Fibroblast of the conjunctiva (primary cell): ENCODE measurements at regions not wholly inside any gene's neighbourhood (a gene's known extent, or its start where the extent isn't known, plus 50 kb on each side); places are given as distances from the start of the nearest gene placed in this dataset.

Experiments used
- DNase-seq: peaks from one replicate; pipeline ENCODE4 v3.0.0-alpha.2; 2010; ENCODE audit warnings: low read depth

- DNase-seq = no peak
Observed at GRCh38 chr4:20598626-20599025, 101.6 kb upstream of the PACRGL start.

GRCh38 chr4:20603671-20604313 lies 96.5 kb upstream of the PACRGL start:
- DNase-seq = peak; percentile 22

DNA sequence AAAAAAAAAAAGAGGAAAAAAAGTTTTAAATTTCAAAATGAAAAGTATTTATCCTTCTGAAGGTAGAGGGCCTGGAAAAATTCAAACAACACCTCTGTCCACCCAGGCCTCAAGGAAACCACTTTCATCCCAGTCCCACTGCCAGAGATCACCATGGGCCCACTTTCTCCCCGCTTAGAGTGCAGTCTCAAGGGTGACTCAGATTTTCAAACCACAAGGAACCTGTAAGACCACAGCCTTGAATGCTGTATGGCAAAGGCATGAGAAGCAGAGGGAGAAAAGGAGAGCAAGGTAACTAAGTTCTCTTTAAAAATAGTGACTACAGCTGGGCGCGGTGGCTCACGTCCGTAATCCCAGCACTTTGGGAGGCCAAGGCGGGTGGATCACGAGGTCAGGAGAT lies 87.9 kb upstream of the PACRGL start:
- no peak for DNase-seq

DNA sequence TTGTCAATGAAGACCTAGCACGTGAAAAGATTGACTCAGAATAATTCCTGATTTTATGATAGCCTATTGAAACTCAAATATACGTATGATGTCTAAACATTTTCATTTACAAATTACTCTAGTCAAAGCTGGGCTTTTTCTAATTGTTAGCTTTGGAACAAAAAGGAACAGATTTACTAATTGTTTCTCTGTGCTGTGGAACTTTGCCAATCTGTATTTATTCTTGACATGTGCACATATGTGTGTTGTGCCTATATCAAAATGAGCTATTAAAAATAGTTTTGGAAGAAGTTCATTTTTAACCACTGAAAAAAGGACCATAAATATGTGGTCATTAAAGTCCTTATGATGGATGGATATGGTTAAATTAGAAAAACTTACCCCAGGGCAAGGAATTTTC lies 85.4 kb upstream of the PACRGL start:
- DNase-seq = no peak

DNA sequence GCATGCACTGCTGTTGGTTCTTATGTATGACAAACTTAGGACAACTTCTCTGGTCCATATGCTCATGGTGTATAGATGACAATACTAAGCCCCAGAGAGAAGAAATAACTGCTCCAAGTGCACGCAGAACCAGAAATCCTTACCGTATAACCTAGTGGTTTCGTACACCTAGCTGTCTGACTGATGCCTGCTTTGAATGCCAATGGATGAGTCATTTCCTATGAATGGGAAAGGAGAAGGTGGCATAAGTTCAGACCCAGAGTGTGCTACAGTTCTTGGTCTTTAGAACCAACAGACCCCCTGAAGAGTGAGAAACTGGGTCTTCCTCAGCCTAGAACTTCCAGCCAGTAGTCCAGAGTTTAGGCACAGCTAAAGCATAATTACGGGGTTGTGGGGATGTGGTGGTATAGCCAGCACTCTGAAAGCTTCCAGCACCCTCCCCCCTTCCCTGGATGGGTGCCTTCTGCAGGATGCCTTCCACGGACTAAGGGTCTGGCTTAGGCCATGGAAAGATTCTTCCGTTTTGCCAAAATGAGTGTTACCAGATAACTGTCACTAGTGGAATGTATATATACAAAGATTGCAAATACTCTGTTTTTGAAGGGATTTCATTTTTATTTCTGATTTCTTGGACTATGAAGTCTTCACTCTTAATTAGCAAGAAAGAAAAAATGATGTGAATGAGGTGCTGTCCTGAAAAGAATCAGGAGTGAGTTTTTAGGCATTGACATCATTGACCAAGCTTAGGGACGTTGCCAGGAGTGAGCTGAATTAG lies 84.6 kb upstream of the PACRGL start:
- DNase-seq = no peak

- DNase-seq = no peak
Observed at GRCh38 chr4:20616313-20616712, 83.9 kb upstream of the PACRGL start.

DNA sequence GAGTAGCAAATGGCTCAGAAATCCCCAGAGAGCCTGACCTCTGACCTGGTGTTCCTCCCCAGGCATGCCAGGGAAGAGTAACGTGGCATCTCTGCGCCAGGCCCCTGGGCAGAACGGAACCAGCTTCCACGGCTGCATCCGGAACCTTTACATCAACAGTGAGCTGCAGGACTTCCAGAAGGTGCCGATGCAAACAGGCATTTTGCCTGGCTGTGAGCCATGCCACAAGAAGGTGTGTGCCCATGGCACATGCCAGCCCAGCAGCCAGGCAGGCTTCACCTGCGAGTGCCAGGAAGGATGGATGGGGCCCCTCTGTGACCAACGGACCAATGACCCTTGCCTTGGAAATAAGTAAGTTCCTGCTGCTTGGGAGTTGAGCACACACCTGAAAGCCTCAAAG lies 83.4 kb upstream of the PACRGL start:
- no peak for DNase-seq

GRCh38 chr4:20617678-20618396 lies 82.4 kb upstream of the PACRGL start:
- no peak for DNase-seq

DNA sequence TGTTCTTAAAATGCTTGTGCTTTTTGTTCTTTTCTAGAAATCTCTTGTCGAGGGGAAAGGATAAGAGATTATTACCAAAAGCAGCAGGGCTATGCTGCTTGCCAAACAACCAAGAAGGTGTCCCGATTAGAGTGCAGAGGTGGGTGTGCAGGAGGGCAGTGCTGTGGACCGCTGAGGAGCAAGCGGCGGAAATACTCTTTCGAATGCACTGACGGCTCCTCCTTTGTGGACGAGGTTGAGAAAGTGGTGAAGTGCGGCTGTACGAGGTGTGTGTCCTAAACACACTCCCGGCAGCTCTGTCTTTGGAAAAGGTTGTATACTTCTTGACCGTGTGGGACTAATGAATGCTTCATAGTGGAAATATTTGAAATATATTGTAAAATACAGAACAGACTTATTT lies 81.5 kb upstream of the PACRGL start:
- no peak for DNase-seq

- no peak for DNase-seq
Observed at GRCh38 chr4:20621476-20621875, 78.8 kb upstream of the PACRGL start.

- DNase-seq = no peak
Observed at GRCh38 chr4:20622701-20623100, 77.6 kb upstream of the PACRGL start.

DNA sequence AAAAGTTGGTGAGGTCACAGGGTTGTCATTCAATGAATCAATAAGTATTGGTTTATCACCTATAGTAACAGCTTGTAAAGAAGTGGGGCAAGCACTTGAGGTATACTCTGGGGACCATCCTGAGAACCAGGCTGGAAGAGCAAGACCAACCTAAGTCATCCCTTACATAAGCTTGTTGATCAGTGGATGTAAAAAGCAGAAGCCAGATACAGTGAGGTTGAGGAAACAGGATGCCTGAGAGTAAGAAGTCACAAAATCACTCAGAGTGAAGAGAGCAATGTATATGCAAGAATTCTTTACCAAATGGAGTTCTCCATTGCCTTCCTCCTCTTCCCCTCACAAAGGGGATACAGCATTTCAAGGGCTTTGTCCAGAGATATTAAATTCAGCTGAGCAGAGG lies 76.3 kb upstream of the PACRGL start:
- DNase-seq = no peak

DNA sequence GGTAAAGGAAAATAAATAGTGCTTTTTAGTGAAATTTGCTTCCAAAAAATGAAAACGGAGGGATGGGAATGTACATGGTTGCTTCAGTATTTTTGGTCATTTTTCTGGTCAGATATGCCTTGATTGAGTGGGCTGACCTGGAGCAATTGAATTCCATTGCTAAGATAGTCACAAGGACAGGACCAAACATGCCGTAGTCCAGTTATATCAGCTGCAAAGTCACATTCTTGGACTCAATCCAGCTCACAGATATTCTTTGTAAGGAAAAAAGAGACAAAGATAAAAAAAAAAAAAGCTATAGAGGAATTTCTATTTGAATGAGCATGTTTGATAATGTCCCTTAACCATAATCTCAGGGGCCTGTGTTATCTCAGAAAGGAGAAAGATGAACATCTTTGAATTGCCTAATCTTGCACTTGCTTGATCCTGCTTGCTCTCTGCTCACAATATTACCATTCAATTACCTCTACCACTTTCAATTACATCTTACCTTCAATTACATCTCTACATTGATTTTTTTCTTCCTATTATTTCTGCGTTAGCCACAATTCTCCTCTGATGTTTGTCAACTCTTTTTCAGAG lies 75.4 kb upstream of the PACRGL start:
- no peak for DNase-seq

DNA sequence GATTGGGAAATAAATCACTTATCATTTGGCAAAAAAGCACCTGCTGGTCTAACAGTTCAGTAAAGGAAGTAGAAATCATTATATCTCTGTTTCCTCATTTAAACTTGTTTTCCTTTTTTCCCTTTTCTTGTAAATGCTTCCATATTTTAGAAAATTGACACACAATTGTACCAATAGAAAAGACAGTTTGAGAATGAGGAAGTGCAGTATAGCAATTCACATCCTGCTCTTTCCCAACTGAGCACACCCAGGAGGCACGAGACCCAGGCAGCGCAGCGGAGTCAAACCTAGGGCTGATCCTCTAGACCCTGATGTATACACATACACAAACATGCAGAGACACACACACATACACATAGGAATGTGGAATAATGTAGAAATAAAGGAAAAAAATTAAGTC lies 74.8 kb upstream of the PACRGL start:
- DNase-seq = no peak

- no peak for DNase-seq
Observed at GRCh38 chr4:20626326-20627005, 73.8 kb upstream of the PACRGL start.

GRCh38 chr4:20627866-20628265 lies 72.4 kb upstream of the PACRGL start:
- DNase-seq = no peak

- no peak for DNase-seq
Observed at GRCh38 chr4:20629186-20630106, 70.8 kb upstream of the PACRGL start.

GRCh38 chr4:20638825-20639224 lies 61.4 kb upstream of the PACRGL start:
- DNase-seq = no peak

DNA sequence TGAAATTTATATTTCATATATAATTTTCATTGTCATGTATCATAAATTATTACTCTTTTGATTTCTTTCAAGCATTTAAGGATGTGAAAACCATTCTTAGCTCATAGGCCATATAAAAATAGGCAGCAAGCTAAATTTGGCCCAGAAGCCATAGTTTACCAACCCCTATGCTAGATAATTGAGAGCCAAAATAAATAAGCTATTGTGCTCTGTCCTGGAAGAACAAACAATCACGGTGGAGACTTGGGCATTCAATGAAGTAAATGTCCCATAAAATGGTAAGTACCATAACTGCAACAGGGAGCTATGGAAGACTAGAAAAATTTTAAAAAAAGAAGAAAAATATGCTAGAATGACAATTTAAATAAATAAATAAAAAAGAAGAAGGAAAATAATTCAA lies 60.9 kb upstream of the PACRGL start:
- no peak for DNase-seq

DNA sequence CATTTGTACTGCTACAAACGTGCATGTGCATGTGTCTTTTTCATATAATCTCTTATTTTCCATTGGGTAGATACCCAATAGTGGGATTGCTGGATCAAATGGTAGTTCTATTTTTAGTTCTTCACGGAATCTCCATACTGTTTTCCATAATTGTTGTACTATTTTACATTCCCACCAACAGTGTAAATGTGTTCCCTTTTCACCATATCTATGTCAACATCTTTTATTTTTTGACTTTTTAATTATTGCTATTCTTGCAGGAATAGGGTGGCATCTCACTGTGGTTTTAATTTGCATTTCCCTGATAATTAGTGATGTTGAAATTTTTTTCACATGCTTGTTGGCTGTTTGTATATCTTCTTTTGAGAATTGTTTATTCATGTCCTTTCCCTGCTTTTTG lies 59.3 kb upstream of the PACRGL start:
- DNase-seq = no peak

- DNase-seq = no peak
Observed at GRCh38 chr4:20641976-20642375, 58.3 kb upstream of the PACRGL start.
